ENCODE measurements at regions not wholly inside any gene's neighbourhood (a gene's known extent, or its start where the extent isn't known, plus 50 kb on each side); places are given as distances from the start of the nearest gene placed in this dataset.
"Not testable (repeated sequence)": the region's sequence is repeated elsewhere in the genome, so short reads cannot be mapped to it uniquely, and the experiment has no call there.

DNA sequence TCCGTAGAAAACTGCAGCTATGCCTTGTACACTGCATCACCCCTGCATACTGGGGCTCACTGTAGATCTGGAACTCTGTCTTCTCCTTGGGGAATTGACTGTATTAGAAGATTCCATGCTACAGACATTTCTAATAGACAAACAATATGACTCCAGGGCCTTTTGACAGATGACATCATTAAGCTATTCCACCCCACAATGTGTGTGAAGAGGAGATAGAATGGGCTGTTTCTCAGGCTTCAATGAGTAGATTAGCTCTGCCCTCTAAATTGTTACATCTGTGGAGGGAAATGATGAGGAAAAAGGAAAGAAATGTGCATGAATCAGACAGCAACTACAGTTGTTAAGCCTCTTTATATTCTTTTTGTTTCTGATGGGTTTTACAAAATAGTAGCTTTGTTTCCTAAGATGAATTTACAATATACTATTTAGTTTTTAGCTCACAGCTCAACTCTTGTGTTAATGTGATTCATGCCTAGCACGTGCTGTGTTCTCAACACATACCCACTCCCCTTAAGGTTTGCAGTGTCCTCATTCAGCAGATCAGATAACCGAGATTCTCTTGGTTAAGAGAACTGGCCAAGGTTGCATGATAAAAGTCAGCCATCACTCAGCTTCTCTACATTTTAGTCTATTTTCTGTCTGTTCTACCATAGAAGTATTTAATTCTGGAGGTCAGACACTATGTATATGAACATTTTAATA is 281.6 kb upstream of the NBPF12 start:
- TF ChIP-seq, protein P1, sequence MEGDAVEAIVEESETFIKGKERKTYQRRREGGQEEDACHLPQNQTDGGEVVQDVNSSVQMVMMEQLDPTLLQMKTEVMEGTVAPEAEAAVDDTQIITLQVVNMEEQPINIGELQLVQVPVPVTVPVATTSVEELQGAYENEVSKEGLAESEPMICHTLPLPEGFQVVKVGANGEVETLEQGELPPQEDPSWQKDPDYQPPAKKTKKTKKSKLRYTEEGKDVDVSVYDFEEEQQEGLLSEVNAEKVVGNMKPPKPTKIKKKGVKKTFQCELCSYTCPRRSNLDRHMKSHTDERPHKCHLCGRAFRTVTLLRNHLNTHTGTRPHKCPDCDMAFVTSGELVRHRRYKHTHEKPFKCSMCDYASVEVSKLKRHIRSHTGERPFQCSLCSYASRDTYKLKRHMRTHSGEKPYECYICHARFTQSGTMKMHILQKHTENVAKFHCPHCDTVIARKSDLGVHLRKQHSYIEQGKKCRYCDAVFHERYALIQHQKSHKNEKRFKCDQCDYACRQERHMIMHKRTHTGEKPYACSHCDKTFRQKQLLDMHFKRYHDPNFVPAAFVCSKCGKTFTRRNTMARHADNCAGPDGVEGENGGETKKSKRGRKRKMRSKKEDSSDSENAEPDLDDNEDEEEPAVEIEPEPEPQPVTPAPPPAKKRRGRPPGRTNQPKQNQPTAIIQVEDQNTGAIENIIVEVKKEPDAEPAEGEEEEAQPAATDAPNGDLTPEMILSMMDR (IDR thresholded peaks at IDR 0.05): not testable (repeated sequence)
- TF ChIP-seq POLR2A (IDR thresholded peaks at IDR 0.05): not testable (repeated sequence)
